GM18502 (cell line): ENCODE measurements at regions not wholly inside any gene's neighbourhood (a gene's known extent, or its start where the extent isn't known, plus 50 kb on each side); places are given as distances from the start of the nearest gene placed in this dataset.

Source experiments
- ATAC-seq: cut with Tn5 transposase; IDR thresholded peaks from one replicate; pipeline ENCODE4 v1.9.1; 2021; ENCODE audit warnings: mild to moderate bottlenecking; ENCODE audit not compliant: unreplicated experiment, poor library complexity

GRCh38 chr9:121598965-121599871 lies 52.2 kb upstream of the DAB2IP start:
- no peak for ATAC-seq

- no peak for ATAC-seq
Measured at GRCh38 chr9:121599872-121600585, 51.4 kb upstream of the DAB2IP start.

- ATAC-seq, result no peak
Measured at GRCh38 chr9:121601194-121601593, 50.2 kb upstream of the DAB2IP start.
